K562 (cell line): ENCODE measurements at regions not wholly inside any gene's neighbourhood (a gene's known extent, or its start where the extent isn't known, plus 50 kb on each side); places are given as distances from the start of the nearest gene placed in this dataset.

Experiments
- ATAC-seq: fragments of 200-7000 bp; cut with Tn5 transposase; 3 replicates; pipeline ENCODE4 v1.9.1; 2020; ENCODE audit warnings: moderate library complexity
- BruUV-seq: library from RNA; stranded (reverse); fragments of 400-500 nt; replicated peaks from 2 replicates; lab custom pipeline; 2021; lab: Mats Ljungman, UMichigan
- CTCF ChIA-PET: fragments of 300-600 bp; formaldehyde crosslinking; extraction: SDS; loops from one replicate; lab custom pipeline; 2021; ENCODE audit warnings: low intra/inter-chr PET ratio; lab: Yijun Ruan, JAX
- POLR2A ChIA-PET: fragments of 300-600, 350-650 bp; sonication (Branson Sonifier 250); formaldehyde crosslinking; extraction: SDS; loops from one replicate; lab custom pipeline; 2021; ENCODE audit warnings: antibody characterized with exemption, inconsistent platforms; lab: Yijun Ruan, JAX
- DNase-seq, 4 experiments: peaks; one replicate each; pipeline versions ENCODE4 v3.0.0 to v3.0.0-alpha.2; 2011 to 2018; ENCODE audit warnings: low spot score in 3 of 4, mixed read lengths in 3 of 4; ENCODE audit errors: extremely low read depth in 1 of 4
- FAIRE-seq: peaks from 2 replicates; lab custom pipeline; 2011; peaks lifted over from hg19 to GRCh38; lab: Jason Lieb, UNC
- H2AFZ ChIP-seq: 2 replicates; pipeline ENCODE4 v1.6.0; 2011; ENCODE audit warnings: low read depth, low read length, control low read depth, inconsistent platforms
- H3K27ac ChIP-seq: fragments of 200-600 bp; 3 replicates; pipeline ENCODE4 v1.8.0; 2011; ENCODE audit warnings: low read depth, mild to moderate bottlenecking, control low read depth, inconsistent platforms, low read length, moderate library complexity, mixed read lengths; ENCODE audit errors: extremely low read depth
- H3K27me3 ChIP-seq, 2 experiments: fragments of 300-600 bp in 1 of 2; 2 replicates in 1 of 2; 3 replicates in 1 of 2; pipeline versions ENCODE4 v1.6.0 to v1.8.0; 2011; ENCODE audit warnings: inconsistent platforms in 2 of 2, low read length in 2 of 2, mild to moderate bottlenecking in 1 of 2, mixed read lengths in 1 of 2, moderate library complexity in 1 of 2; ENCODE audit not compliant: control insufficient read depth in 2 of 2, insufficient read depth in 2 of 2
- H3K36me3 ChIP-seq: fragments of 300-600 bp; 3 replicates; pipeline ENCODE4 v1.8.0; 2011; ENCODE audit warnings: mild to moderate bottlenecking, low read length, inconsistent platforms; ENCODE audit not compliant: control insufficient read depth, insufficient read depth
- H3K4me1 ChIP-seq, 2 experiments: fragments of 200-600 bp in 1 of 2; replicated peaks in 1 of 2; 2 replicates in 1 of 2; 3 replicates in 1 of 2; pipeline versions ENCODE4 v1.5.1 to v1.8.0; 2011; ENCODE audit warnings: inconsistent platforms in 2 of 2, low read length in 2 of 2, mild to moderate bottlenecking in 1 of 2, mixed read lengths in 1 of 2, moderate library complexity in 1 of 2; ENCODE audit not compliant: control insufficient read depth in 2 of 2, insufficient read depth in 2 of 2
- H3K4me2 ChIP-seq: 2 replicates; pipeline ENCODE4 v1.6.1; 2011; ENCODE audit warnings: low read length, control low read depth, inconsistent platforms, mixed read lengths; ENCODE audit not compliant: insufficient read depth
- H3K4me3 ChIP-seq: fragments of 200-600 bp; sonication (generic), shearing (Covaris generic); 2 replicates; pipeline ENCODE4 v1.5.1; 2016; ENCODE audit warnings: control low read depth, inconsistent platforms
- H3K79me2 ChIP-seq: fragments of 200-600 bp; 3 replicates; pipeline ENCODE4 v1.8.0; 2011; ENCODE audit warnings: low read length, inconsistent platforms; ENCODE audit not compliant: control insufficient read depth, insufficient read depth
- H3K9ac ChIP-seq, 2 experiments: 2 replicates each; pipeline versions ENCODE4 v1.6.0 to v1.6.1; 2011; ENCODE audit warnings: low read depth in 2 of 2, low read length in 2 of 2, control low read depth in 1 of 2, inconsistent platforms in 1 of 2, mild to moderate bottlenecking in 1 of 2, mixed read lengths in 1 of 2; ENCODE audit not compliant: insufficient read depth in 1 of 2
- H3K9me1 ChIP-seq: one replicate; pipeline ENCODE4 v1.6.0; 2011; ENCODE audit warnings: inconsistent platforms, mild to moderate bottlenecking, low read length, moderate library complexity; ENCODE audit not compliant: control insufficient read depth, insufficient read depth
- H3K9me3 ChIP-seq: replicated peaks from 2 replicates; pipeline ENCODE4 v1.5.1; 2011; ENCODE audit warnings: low read depth, low read length, inconsistent platforms; ENCODE audit not compliant: control insufficient read depth, insufficient read depth
- H4K20me1 ChIP-seq: replicated peaks from 2 replicates; pipeline ENCODE4 v1.6.1; 2011; ENCODE audit warnings: low read length, inconsistent platforms, mixed read lengths; ENCODE audit not compliant: control insufficient read depth, insufficient read depth
- ELF4 ChIP-seq: fragments of 450-650 bp; formaldehyde crosslinking; IDR thresholded peaks from 2 replicates; pipeline ENCODE4 v1.4.0; 2022; ENCODE audit warnings: missing genetic modification characterization
- FOSL1 ChIP-seq: fragments of 200-800 bp; sonication (Bioruptor generic); conservative IDR thresholded peaks from 2 replicates; pipeline ENCODE4 v1.6.1; 2016; ENCODE audit warnings: missing genetic modification characterization, missing compliant biosample characterization
- L3MBTL2 ChIP-seq: fragments of 450-650 bp; IDR thresholded peaks from 2 replicates; pipeline ENCODE4 v1.6.1; 2016; ENCODE audit warnings: mild to moderate bottlenecking, moderate library complexity
- TCF7 ChIP-seq: sonication (generic); IDR thresholded peaks from 2 replicates; pipeline ENCODE4 v1.6.1; 2016; ENCODE audit warnings: antibody characterized with exemption, borderline replicate concordance
- ZBTB1 ChIP-seq: sonication (generic); formaldehyde crosslinking; IDR thresholded peaks from 2 replicates; pipeline ENCODE4 v1.8.1; 2023; ENCODE audit warnings: missing genetic modification reagents, low read depth, mild to moderate bottlenecking, borderline replicate concordance
- WGBS: fragments of 100-300 bp; shearing (Covaris generic); methylation state at CpG from one replicate; pipeline ENCODE4 v1.1.6; 2016; ENCODE audit warnings: low coverage, mixed read lengths; ENCODE audit not compliant: insufficient coverage; ENCODE audit errors: missing lambda C conversion rate; 5-methylcytosine and 5-hydroxymethylcytosine counted together
- in situ Hi-C: fragments of 300-500 bp; cut with MboI; formaldehyde crosslinking; loops from 4 replicates; pipeline ENCODE4 v1.15.0; 2018; ENCODE audit warnings: inconsistent platforms, mixed read lengths
- intact Hi-C: fragments of 100-400 bp; cut with micrococcal nuclease; formaldehyde crosslinking; loops from 2 replicates; pipeline ENCODE4 v1.14.2; 2022
- TF ChIP-seq, protein P1 (sequence below): fragments of 250-450 bp; sonication (Bioruptor Pico); IDR thresholded peaks from 2 replicates; pipeline ENCODE4 v1.5.0; 2021
- TF ChIP-seq, protein P2 (sequence below): fragments of 250-450 bp; sonication (Bioruptor Pico); IDR thresholded peaks from 2 replicates; pipeline ENCODE4 v1.4.0; 2020

DNA sequence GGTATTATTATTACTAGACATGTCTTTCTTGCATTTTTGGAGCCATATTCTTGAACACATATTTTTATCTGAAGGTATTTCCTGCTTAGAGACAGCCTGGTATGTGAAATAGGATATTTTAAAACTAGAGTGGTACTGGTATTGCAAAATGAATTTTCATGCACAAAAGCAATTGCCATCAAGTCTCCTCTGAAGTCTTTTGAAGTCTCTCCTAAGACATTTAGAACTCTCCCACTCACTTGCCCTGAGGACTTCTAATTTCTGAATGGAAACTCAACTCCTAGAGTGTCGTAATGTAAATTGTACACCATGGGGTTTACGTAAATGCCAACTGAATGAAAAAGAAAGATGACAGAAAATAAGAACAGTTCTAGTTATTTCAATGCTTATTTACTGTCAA, 967.0 kb downstream of the DCDC2C start:
- H3K9me3 ChIP-seq, result no peaks in the 10 kb centered on the region
- no peak for TF ChIP-seq ELF4
- no peak for TF ChIP-seq L3MBTL2
- no peak for TF ChIP-seq ZBTB1
- no peak for TF ChIP-seq FOSL1 (tag)
- TF ChIP-seq, protein P1, sequence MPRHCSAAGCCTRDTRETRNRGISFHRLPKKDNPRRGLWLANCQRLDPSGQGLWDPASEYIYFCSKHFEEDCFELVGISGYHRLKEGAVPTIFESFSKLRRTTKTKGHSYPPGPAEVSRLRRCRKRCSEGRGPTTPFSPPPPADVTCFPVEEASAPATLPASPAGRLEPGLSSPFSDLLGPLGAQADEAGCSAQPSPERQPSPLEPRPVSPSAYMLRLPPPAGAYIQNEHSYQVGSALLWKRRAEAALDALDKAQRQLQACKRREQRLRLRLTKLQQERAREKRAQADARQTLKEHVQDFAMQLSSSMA (CRISPR knock-in tag), result no peak
- TF ChIP-seq, protein P2, sequence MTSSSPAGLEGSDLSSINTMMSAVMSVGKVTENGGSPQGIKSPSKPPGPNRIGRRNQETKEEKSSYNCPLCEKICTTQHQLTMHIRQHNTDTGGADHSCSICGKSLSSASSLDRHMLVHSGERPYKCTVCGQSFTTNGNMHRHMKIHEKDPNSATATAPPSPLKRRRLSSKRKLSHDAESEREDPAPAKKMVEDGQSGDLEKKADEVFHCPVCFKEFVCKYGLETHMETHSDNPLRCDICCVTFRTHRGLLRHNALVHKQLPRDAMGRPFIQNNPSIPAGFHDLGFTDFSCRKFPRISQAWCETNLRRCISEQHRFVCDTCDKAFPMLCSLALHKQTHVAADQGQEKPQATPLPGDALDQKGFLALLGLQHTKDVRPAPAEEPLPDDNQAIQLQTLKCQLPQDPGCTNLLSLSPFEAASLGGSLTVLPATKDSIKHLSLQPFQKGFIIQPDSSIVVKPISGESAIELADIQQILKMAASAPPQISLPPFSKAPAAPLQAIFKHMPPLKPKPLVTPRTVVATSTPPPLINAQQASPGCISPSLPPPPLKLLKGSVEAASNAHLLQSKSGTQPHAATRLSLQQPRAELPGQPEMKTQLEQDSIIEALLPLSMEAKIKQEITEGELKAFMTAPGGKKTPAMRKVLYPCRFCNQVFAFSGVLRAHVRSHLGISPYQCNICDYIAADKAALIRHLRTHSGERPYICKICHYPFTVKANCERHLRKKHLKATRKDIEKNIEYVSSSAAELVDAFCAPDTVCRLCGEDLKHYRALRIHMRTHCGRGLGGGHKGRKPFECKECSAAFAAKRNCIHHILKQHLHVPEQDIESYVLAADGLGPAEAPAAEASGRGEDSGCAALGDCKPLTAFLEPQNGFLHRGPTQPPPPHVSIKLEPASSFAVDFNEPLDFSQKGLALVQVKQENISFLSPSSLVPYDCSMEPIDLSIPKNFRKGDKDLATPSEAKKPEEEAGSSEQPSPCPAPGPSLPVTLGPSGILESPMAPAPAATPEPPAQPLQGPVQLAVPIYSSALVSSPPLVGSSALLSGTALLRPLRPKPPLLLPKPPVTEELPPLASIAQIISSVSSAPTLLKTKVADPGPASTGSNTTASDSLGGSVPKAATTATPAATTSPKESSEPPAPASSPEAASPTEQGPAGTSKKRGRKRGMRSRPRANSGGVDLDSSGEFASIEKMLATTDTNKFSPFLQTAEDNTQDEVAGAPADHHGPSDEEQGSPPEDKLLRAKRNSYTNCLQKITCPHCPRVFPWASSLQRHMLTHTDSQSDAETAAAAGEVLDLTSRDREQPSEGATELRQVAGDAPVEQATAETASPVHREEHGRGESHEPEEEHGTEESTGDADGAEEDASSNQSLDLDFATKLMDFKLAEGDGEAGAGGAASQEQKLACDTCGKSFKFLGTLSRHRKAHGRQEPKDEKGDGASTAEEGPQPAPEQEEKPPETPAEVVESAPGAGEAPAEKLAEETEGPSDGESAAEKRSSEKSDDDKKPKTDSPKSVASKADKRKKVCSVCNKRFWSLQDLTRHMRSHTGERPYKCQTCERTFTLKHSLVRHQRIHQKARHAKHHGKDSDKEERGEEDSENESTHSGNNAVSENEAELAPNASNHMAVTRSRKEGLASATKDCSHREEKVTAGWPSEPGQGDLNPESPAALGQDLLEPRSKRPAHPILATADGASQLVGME (CRISPR knock-in tag), result no peak
- no peak for TF ChIP-seq TCF7
- TF ChIP-seq, all 486 proteins: peak for 0
- no peak for ATAC-seq
- no peak overlapping the region for H3K4me3 ChIP-seq
- H3K9ac ChIP-seq, result no peak overlapping the region
- no peak overlapping the region for H2AFZ ChIP-seq
- POLR2A ChIA-PET, result no interaction called here
- H4K20me1 ChIP-seq, result no peaks in the 10 kb centered on the region
- H3K79me2 ChIP-seq, result no peaks in the 10 kb centered on the region
- DNase-seq, result no peak
- H3K36me3 ChIP-seq, result no peaks in the 10 kb centered on the region
- H3K9me1 ChIP-seq, result no peaks in the 10 kb centered on the region
- intact Hi-C loops (no loop called here), in situ Hi-C loops (no loop called here)
- H3K4me1 ChIP-seq, result no peaks in the 10 kb centered on the region
- 15% methylated on average over 2 of the region's 2 CpGs for WGBS
- no peak for FAIRE-seq
- H3K27ac ChIP-seq, result no peak overlapping the region
- CTCF ChIA-PET, result no interaction called here
- no TSS peak for BruUV-seq
- no peak overlapping the region for H3K4me2 ChIP-seq
- H3K27me3 ChIP-seq, result no peaks in the 10 kb centered on the region
